ENCODE measurements at regions not wholly inside any gene's neighbourhood (a gene's known extent, or its start where the extent isn't known, plus 50 kb on each side); places are given as distances from the start of the nearest gene placed in this dataset.

- ChIA-PET CTCF (interaction anchor here (1.5 kb wide), 1 partner anchor 16 kb away, joined by 4 read pairs; no protein-coding TSS in a partner anchor), POLR2A (no interaction called here)
- no peaks in the 10 kb centered on the region for H4K20me1 ChIP-seq (replicated peaks; ENCODE audit: control insufficient read depth, extremely low read depth, insufficient read depth, low read length)
- no peaks in the 10 kb centered on the region for H3K9me1 ChIP-seq (replicated peaks; ENCODE audit: control insufficient read depth, extremely low read depth, insufficient read depth, low read length)
- peaks cover under 1 to 3% of the 10 kb centered on the region in 2 experiments for H3K27me3 ChIP-seq (ENCODE audit: control insufficient read depth in 2 of 2, insufficient read depth in 2 of 2, low read length in 2 of 2)
- H3K4me3 ChIP-seq (replicated peaks in 1 of 3; ENCODE audit: insufficient read depth in 1 of 3, low read depth in 1 of 3, low read length in 3 of 3), result no peak overlapping the region
- no TSS peak for BruUV-seq (replicated peaks)
- no peaks in the 10 kb centered on the region for H3K36me3 ChIP-seq (ENCODE audit: control insufficient read depth in 2 of 2, extremely low read depth in 1 of 2, insufficient read depth in 2 of 2, low read length in 2 of 2)
- H2AFZ ChIP-seq (ENCODE audit: low read depth, low read length), result no peak overlapping the region
- no peak overlapping the region for H3K4me2 ChIP-seq (ENCODE audit: insufficient read depth, low read length)
- intact Hi-C loops (cut with micrococcal nuclease) (no loop called here), dilution Hi-C loops (cut with MboI; ENCODE audit: extremely low pct_ligation_motif_present, low sequenced_read_pairs) (no loop called here)
- DNase-seq (ENCODE audit: low read depth, low spot score) (no peak), FAIRE-seq (no peak)
- H3K9ac ChIP-seq (replicated peaks; ENCODE audit: extremely low read depth, insufficient read depth, low read length), result no peak overlapping the region
- no peaks in the 10 kb centered on the region for H3K79me2 ChIP-seq (ENCODE audit: control insufficient read depth, insufficient read depth, low read length)
- H3K27ac ChIP-seq (ENCODE audit: insufficient read depth, low read depth, low read length), result no peak overlapping the region
- H3K9me3 ChIP-seq (replicated peaks; ENCODE audit: control insufficient read depth, insufficient read depth, low read length), result no peaks in the 10 kb centered on the region
- TF ChIP-seq MYC (IDR thresholded peaks at IDR 0.05; ENCODE audit: low read depth, low read length) (no peak), GATA2 (IDR thresholded peaks at IDR 0.05; ENCODE audit: insufficient read depth, insufficient read length, low read depth, low read length) (no peak), FOS (IDR thresholded peaks at IDR 0.05; ENCODE audit: borderline replicate concordance, insufficient read depth, low read length) (no peak), POLR2A (IDR thresholded peaks at IDR 0.05; ENCODE audit: low read depth, low read length) (no peak)
- no peaks in the 10 kb centered on the region for H3K4me1 ChIP-seq (ENCODE audit: control insufficient read depth, extremely low read depth, insufficient read depth, low read length)
Measured at GRCh38 chr5:61949679-61950435, 356.1 kb upstream of the KIF2A start.

- H3K27me3 ChIP-seq (ENCODE audit: control insufficient read depth in 2 of 2, insufficient read depth in 2 of 2, low read length in 2 of 2), result peaks cover 0 to 3% of the 10 kb centered on the region in 2 experiments
Measured at GRCh38 chr5:61951295-61951694, 354.7 kb upstream of the KIF2A start.

More at GRCh38 chr5:61951295-61951694, 354.7 kb upstream of the KIF2A start:
- no TSS peak for BruUV-seq (replicated peaks)
- intact Hi-C loops (cut with micrococcal nuclease) (no loop called here), dilution Hi-C loops (cut with MboI; ENCODE audit: extremely low pct_ligation_motif_present, low sequenced_read_pairs) (no loop called here)
- H3K9me1 ChIP-seq (replicated peaks; ENCODE audit: control insufficient read depth, extremely low read depth, insufficient read depth, low read length), result no peaks in the 10 kb centered on the region
- no peak overlapping the region for H2AFZ ChIP-seq (ENCODE audit: low read depth, low read length)
- CTCF ChIA-PET, result no interaction called here
- DNase-seq (ENCODE audit: low read depth, low spot score), result no peak
- H3K9me3 ChIP-seq (replicated peaks; ENCODE audit: control insufficient read depth, insufficient read depth, low read length), result no peaks in the 10 kb centered on the region
- H4K20me1 ChIP-seq (replicated peaks; ENCODE audit: control insufficient read depth, extremely low read depth, insufficient read depth, low read length), result no peaks in the 10 kb centered on the region
- no peak overlapping the region for H3K27ac ChIP-seq (ENCODE audit: insufficient read depth, low read depth, low read length)
- no peak for FAIRE-seq
- POLR2A ChIA-PET, result no interaction called here
- H3K4me1 ChIP-seq (ENCODE audit: control insufficient read depth, extremely low read depth, insufficient read depth, low read length), result no peaks in the 10 kb centered on the region
- no peak overlapping the region for H3K4me3 ChIP-seq (replicated peaks in 1 of 3; ENCODE audit: insufficient read depth in 1 of 3, low read depth in 1 of 3, low read length in 3 of 3)
- no peaks in the 10 kb centered on the region for H3K79me2 ChIP-seq (ENCODE audit: control insufficient read depth, insufficient read depth, low read length)
- H3K36me3 ChIP-seq (ENCODE audit: control insufficient read depth in 2 of 2, extremely low read depth in 1 of 2, insufficient read depth in 2 of 2, low read length in 2 of 2), result no peaks in the 10 kb centered on the region
- TF ChIP-seq FOS (IDR thresholded peaks at IDR 0.05; ENCODE audit: borderline replicate concordance, insufficient read depth, low read length), result no peak
- no peak for TF ChIP-seq JUN (IDR thresholded peaks at IDR 0.05; ENCODE audit: borderline replicate concordance, insufficient read depth, insufficient read length, low read depth)
- TF ChIP-seq EZH2 (IDR thresholded peaks at IDR 0.05; ENCODE audit: borderline replicate concordance, low read depth, low read length, severe bottlenecking), result no peak
- no peak for TF ChIP-seq GATA2 (IDR thresholded peaks at IDR 0.05; ENCODE audit: insufficient read depth, insufficient read length, low read depth, low read length)
- no peak for TF ChIP-seq MAX (IDR thresholded peaks at IDR 0.05; ENCODE audit: insufficient read depth, insufficient read length)
- no peak for TF ChIP-seq MYC (IDR thresholded peaks at IDR 0.05; ENCODE audit: low read depth, low read length)
- no peak for TF ChIP-seq CTCF (IDR thresholded peaks at IDR 0.05; ENCODE audit: extremely low read depth in 1 of 2, insufficient read depth in 1 of 2, low read depth in 1 of 2, low read length in 2 of 2)
- no peak for TF ChIP-seq POLR2A (IDR thresholded peaks at IDR 0.05; ENCODE audit: low read depth, low read length)
- no peak for TF ChIP-seq POLR2AphosphoS5 (IDR thresholded peaks at IDR 0.05; ENCODE audit: insufficient read depth, low read depth, low read length)
- no peak overlapping the region for H3K4me2 ChIP-seq (ENCODE audit: insufficient read depth, low read length)
- no peak overlapping the region for H3K9ac ChIP-seq (replicated peaks; ENCODE audit: extremely low read depth, insufficient read depth, low read length)
